Uterus (tissue), 2 donors: ENCODE measurements at regions not wholly inside any gene's neighbourhood (a gene's known extent, or its start where the extent isn't known, plus 50 kb on each side); places are given as distances from the start of the nearest gene placed in this dataset.

ENCODE experiments used
- POLR2A ChIP-seq, 2 donors: fragments of 450-650 bp; IDR thresholded peaks; one replicate each; pipeline ENCODE4 v1.6.1; 2016; ENCODE audit warnings: antibody characterized with exemption in 2 of 2, mild to moderate bottlenecking in 1 of 2, moderate library complexity in 1 of 2
- TF ChIP-seq, protein P1 (sequence below), 4 experiments: fragments of 200-600 bp in 2 of 4; fragments of 450-650 bp in 2 of 4; sonication (generic) in 2 of 4; IDR thresholded peaks; one replicate each; pipeline ENCODE4 v1.5.1; 2016 to 2019; ENCODE audit warnings: antibody characterized with exemption in 4 of 4, mild to moderate bottlenecking in 2 of 4, moderate library complexity in 1 of 4

DNA sequence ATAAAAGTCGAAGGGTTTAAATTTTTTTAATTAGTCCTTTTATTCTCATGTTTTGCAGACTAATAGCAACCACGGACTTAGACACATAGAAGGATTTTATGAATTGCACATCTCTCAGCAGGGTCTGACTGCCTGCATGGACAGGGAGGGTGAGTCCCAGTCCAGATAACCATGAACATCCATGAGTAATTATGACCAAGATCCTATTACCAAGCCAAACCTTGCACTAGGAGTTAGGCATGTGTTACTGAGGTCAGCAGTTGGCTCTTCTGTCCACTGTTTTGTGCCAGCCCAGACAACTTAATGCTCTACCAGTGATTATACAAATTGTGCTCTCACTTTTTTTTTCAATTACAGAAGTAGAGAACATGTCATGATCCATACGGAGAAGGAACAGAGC, 211.2 kb downstream of the MAFB start:
- TF ChIP-seq, protein P1, sequence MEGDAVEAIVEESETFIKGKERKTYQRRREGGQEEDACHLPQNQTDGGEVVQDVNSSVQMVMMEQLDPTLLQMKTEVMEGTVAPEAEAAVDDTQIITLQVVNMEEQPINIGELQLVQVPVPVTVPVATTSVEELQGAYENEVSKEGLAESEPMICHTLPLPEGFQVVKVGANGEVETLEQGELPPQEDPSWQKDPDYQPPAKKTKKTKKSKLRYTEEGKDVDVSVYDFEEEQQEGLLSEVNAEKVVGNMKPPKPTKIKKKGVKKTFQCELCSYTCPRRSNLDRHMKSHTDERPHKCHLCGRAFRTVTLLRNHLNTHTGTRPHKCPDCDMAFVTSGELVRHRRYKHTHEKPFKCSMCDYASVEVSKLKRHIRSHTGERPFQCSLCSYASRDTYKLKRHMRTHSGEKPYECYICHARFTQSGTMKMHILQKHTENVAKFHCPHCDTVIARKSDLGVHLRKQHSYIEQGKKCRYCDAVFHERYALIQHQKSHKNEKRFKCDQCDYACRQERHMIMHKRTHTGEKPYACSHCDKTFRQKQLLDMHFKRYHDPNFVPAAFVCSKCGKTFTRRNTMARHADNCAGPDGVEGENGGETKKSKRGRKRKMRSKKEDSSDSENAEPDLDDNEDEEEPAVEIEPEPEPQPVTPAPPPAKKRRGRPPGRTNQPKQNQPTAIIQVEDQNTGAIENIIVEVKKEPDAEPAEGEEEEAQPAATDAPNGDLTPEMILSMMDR (IDR thresholded peaks at IDR 0.05), result no peak
- no peak for TF ChIP-seq POLR2A (IDR thresholded peaks at IDR 0.05)
